Smooth muscle cell (in vitro differentiated cells): ENCODE measurements at regions not wholly inside any gene's neighbourhood (a gene's known extent, or its start where the extent isn't known, plus 50 kb on each side); places are given as distances from the start of the nearest gene placed in this dataset.

Experiments
- DNase-seq: peaks from one replicate; lab custom pipeline; 2025; ENCODE audit not compliant: unreplicated experiment; lab: John Stamatoyannopoulos, UW
- H2AFZ ChIP-seq: fragments of 200-600 bp; sonication (generic); 2 replicates; pipeline ENCODE4 v1.6.0; 2016; ENCODE audit warnings: antibody characterized with exemption, low read depth, mild to moderate bottlenecking
- H3F3A ChIP-seq: fragments of 200-600 bp; sonication (generic); 2 replicates; pipeline ENCODE4 v1.6.0; 2017; ENCODE audit warnings: antibody characterized with exemption, low read depth
- H3K27ac ChIP-seq: fragments of 200-600 bp; sonication (generic); 2 replicates; pipeline ENCODE4 v1.5.1; 2016; ENCODE audit warnings: low read depth, mild to moderate bottlenecking
- H3K27me3 ChIP-seq: fragments of 200-600 bp; sonication (generic); 2 replicates; pipeline ENCODE4 v1.6.1; 2016; ENCODE audit warnings: low read depth, mild to moderate bottlenecking
- H3K36me3 ChIP-seq: fragments of 200-600 bp; sonication (generic); 2 replicates; pipeline ENCODE4 v1.5.1; 2016; ENCODE audit warnings: low read depth
- H3K4me1 ChIP-seq: fragments of 200-600 bp; sonication (generic); 2 replicates; pipeline ENCODE4 v1.5.1; 2016; ENCODE audit warnings: low read depth
- H3K4me2 ChIP-seq: fragments of 200-600 bp; sonication (generic); 2 replicates; pipeline ENCODE4 v1.6.0; 2016; ENCODE audit warnings: mild to moderate bottlenecking
- H3K4me3 ChIP-seq: fragments of 200-600 bp; sonication (generic); 2 replicates; pipeline ENCODE4 v1.5.1; 2016; ENCODE audit warnings: mild to moderate bottlenecking
- H3K79me2 ChIP-seq: fragments of 200-600 bp; sonication (generic); 2 replicates; pipeline ENCODE4 v1.6.0; 2016; ENCODE audit warnings: low read depth, mild to moderate bottlenecking
- H3K9ac ChIP-seq: fragments of 200-600 bp; sonication (generic); 2 replicates; pipeline ENCODE4 v1.6.0; 2016; ENCODE audit warnings: low read depth
- H3K9me3 ChIP-seq: fragments of 200-600 bp; sonication (generic); replicated peaks from 2 replicates; pipeline ENCODE4 v1.5.1; 2016; ENCODE audit warnings: low read depth
- H4K20me1 ChIP-seq: fragments of 200-600 bp; sonication (generic); 2 replicates; pipeline ENCODE4 v1.6.0; 2016; ENCODE audit warnings: low read depth
- WGBS: methylation state at CpG from one replicate; pipeline ENCODE4 v1.1.7; 2016; ENCODE audit warnings: low lambda C conversion rate; 5-methylcytosine and 5-hydroxymethylcytosine counted together
- TF ChIP-seq, protein P1 (sequence below): fragments of 200-600 bp; sonication (generic); IDR thresholded peaks from 2 replicates; pipeline ENCODE4 v1.5.1; 2017; ENCODE audit warnings: borderline replicate concordance, mild to moderate bottlenecking, antibody characterized with exemption; ENCODE audit not compliant: insufficient read depth, poor library complexity, severe bottlenecking

- H3K79me2 ChIP-seq: no peaks in the 10 kb centered on the region
- no peak overlapping the region for H2AFZ ChIP-seq
- TF ChIP-seq, protein P1, sequence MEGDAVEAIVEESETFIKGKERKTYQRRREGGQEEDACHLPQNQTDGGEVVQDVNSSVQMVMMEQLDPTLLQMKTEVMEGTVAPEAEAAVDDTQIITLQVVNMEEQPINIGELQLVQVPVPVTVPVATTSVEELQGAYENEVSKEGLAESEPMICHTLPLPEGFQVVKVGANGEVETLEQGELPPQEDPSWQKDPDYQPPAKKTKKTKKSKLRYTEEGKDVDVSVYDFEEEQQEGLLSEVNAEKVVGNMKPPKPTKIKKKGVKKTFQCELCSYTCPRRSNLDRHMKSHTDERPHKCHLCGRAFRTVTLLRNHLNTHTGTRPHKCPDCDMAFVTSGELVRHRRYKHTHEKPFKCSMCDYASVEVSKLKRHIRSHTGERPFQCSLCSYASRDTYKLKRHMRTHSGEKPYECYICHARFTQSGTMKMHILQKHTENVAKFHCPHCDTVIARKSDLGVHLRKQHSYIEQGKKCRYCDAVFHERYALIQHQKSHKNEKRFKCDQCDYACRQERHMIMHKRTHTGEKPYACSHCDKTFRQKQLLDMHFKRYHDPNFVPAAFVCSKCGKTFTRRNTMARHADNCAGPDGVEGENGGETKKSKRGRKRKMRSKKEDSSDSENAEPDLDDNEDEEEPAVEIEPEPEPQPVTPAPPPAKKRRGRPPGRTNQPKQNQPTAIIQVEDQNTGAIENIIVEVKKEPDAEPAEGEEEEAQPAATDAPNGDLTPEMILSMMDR: no peak
- no peak overlapping the region for H3K27ac ChIP-seq
- 85% methylated on average over 5 of the region's 5 CpGs for WGBS
- H3F3A ChIP-seq: peaks cover 8% of the 10 kb centered on the region
- no peaks in the 10 kb centered on the region for H3K27me3 ChIP-seq
- H3K4me1 ChIP-seq: no peaks in the 10 kb centered on the region
- H3K4me3 ChIP-seq: no peak overlapping the region
- H3K4me2 ChIP-seq: peak overlapping the region; percentile 22
- no peaks in the 10 kb centered on the region for H4K20me1 ChIP-seq
- no peaks in the 10 kb centered on the region for H3K36me3 ChIP-seq
- H3K9me3 ChIP-seq: peaks cover 6% of the 10 kb centered on the region
- DNase-seq: no peak
- H3K9ac ChIP-seq: no peak overlapping the region
Observed at GRCh38 chr18:10234281-10234680, 220.2 kb upstream of the APCDD1 start.

GRCh38 chr18:10234912-10235660 is 219.3 kb upstream of the APCDD1 start:
- no peak overlapping the region for H2AFZ ChIP-seq

GRCh38 chr18:10235661-10235952 is 218.8 kb upstream of the APCDD1 start:
- DNase-seq: no peak
- H3K79me2 ChIP-seq: no peaks in the 10 kb centered on the region
- H3K27ac ChIP-seq: peak overlapping the region; percentile 54
- no peak overlapping the region for H3K4me3 ChIP-seq
- TF ChIP-seq, protein P1: no peak
- H3K4me2 ChIP-seq: peak overlapping the region; percentile 69
- no peaks in the 10 kb centered on the region for H3K36me3 ChIP-seq
- peaks cover 11% of the 10 kb centered on the region for H3F3A ChIP-seq
- no peak overlapping the region for H2AFZ ChIP-seq
- no peaks in the 10 kb centered on the region for H3K4me1 ChIP-seq
- H3K9me3 ChIP-seq: no peaks in the 10 kb centered on the region
- H4K20me1 ChIP-seq: no peaks in the 10 kb centered on the region
- no peak overlapping the region for H3K9ac ChIP-seq
- H3K27me3 ChIP-seq: no peaks in the 10 kb centered on the region
- 86% methylated on average over 2 of the region's 2 CpGs for WGBS

More at GRCh38 chr18:10234912-10235660, 219.3 kb upstream of the APCDD1 start:
- Histone ChIP-seq H3F3A (peaks cover 8% of the 10 kb centered on the region), H3K27ac (peak overlapping the region; percentile 54), H3K9ac (no peak overlapping the region), H3K4me3 (no peak overlapping the region), H3K36me3 (no peaks in the 10 kb centered on the region), H3K4me2 (peak overlapping the region; percentile 69), H3K79me2 (no peaks in the 10 kb centered on the region), H3K27me3 (no peaks in the 10 kb centered on the region), H3K9me3 (no peaks in the 10 kb centered on the region), H3K4me1 (no peaks in the 10 kb centered on the region), H4K20me1 (no peaks in the 10 kb centered on the region)
- no peak for DNase-seq
- TF ChIP-seq, protein P1: no peak
- 17% methylated on average over 6 of the region's 6 CpGs for WGBS

- no peak overlapping the region for H3K9ac ChIP-seq
- no peak for DNase-seq
- TF ChIP-seq, protein P1: no peak
- no peaks in the 10 kb centered on the region for H3K36me3 ChIP-seq
- no peaks in the 10 kb centered on the region for H3K27me3 ChIP-seq
- 58% methylated on average over 11 of the region's 11 CpGs for WGBS
- H3K4me3 ChIP-seq: no peak overlapping the region
- H2AFZ ChIP-seq: no peak overlapping the region
- H4K20me1 ChIP-seq: no peaks in the 10 kb centered on the region
- peaks cover 11% of the 10 kb centered on the region for H3F3A ChIP-seq
- no peak overlapping the region for H3K27ac ChIP-seq
- H3K4me2 ChIP-seq: no peak overlapping the region
- H3K4me1 ChIP-seq: no peaks in the 10 kb centered on the region
- no peaks in the 10 kb centered on the region for H3K9me3 ChIP-seq
- H3K79me2 ChIP-seq: no peaks in the 10 kb centered on the region
Observed at GRCh38 chr18:10239103-10239502, 215.3 kb upstream of the APCDD1 start.
